H9 (cell line): ENCODE measurements at regions not wholly inside any gene's neighbourhood (a gene's known extent, or its start where the extent isn't known, plus 50 kb on each side); places are given as distances from the start of the nearest gene placed in this dataset.

ENCODE experiments used
- DNase-seq: peaks from one replicate; pipeline ENCODE4 v3.0.0-alpha.2; 2017
- H2AFZ ChIP-seq: one replicate; pipeline ENCODE4 v1.6.1; 2013; ENCODE audit warnings: mild to moderate bottlenecking, low read length, control low read depth, moderate library complexity
- H2AK5ac ChIP-seq: 2 replicates; pipeline ENCODE4 v1.6.1; 2013; ENCODE audit warnings: low read length, control low read depth, mixed read lengths; ENCODE audit not compliant: insufficient read length
- H2BK120ac ChIP-seq: one replicate; pipeline ENCODE4 v1.6.1; 2013; ENCODE audit warnings: low read depth, mild to moderate bottlenecking, low read length, control low read depth, inconsistent platforms; ENCODE audit not compliant: poor library complexity, severe bottlenecking
- H2BK12ac ChIP-seq: 2 replicates; pipeline ENCODE4 v1.6.1; 2013; ENCODE audit warnings: low read length, control low read depth, mixed read lengths, low read depth; ENCODE audit not compliant: insufficient read length
- H2BK15ac ChIP-seq: 2 replicates; pipeline ENCODE4 v1.6.1; 2013; ENCODE audit warnings: low read depth, low read length, control low read depth
- H2BK20ac ChIP-seq: one replicate; pipeline ENCODE4 v1.6.1; 2013; ENCODE audit warnings: low read depth, mild to moderate bottlenecking, low read length, control low read depth, inconsistent platforms; ENCODE audit not compliant: poor library complexity, severe bottlenecking
- H2BK5ac ChIP-seq: 2 replicates; pipeline ENCODE4 v1.6.1; 2013; ENCODE audit warnings: low read length, control low read depth, mixed read lengths; ENCODE audit not compliant: insufficient read length
- H3K14ac ChIP-seq: 2 replicates; pipeline ENCODE4 v1.6.1; 2013; ENCODE audit warnings: low read length, control low read depth; ENCODE audit not compliant: insufficient read depth
- H3K18ac ChIP-seq: 2 replicates; pipeline ENCODE4 v1.6.1; 2013; ENCODE audit warnings: low read depth, mild to moderate bottlenecking, mixed read lengths, low read length, control low read depth; ENCODE audit not compliant: insufficient read length
- H3K23ac ChIP-seq: 2 replicates; pipeline ENCODE4 v1.6.1; 2013; ENCODE audit warnings: low read length, control low read depth, mixed read lengths, low read depth; ENCODE audit not compliant: insufficient read length
- H3K23me2 ChIP-seq: 2 replicates; pipeline ENCODE4 v1.6.1; 2013; ENCODE audit warnings: low read depth, mild to moderate bottlenecking, mixed read lengths, low read length, control low read depth; ENCODE audit not compliant: insufficient read length, poor library complexity, severe bottlenecking
- H3K27ac ChIP-seq: 2 replicates; pipeline ENCODE4 v1.5.1; 2013; ENCODE audit warnings: low read length, control low read depth, mixed read lengths, low read depth; ENCODE audit not compliant: insufficient read length
- H3K27me3 ChIP-seq: 2 replicates; pipeline ENCODE4 v1.6.1; 2013; ENCODE audit warnings: low read length, control low read depth, inconsistent platforms; ENCODE audit not compliant: insufficient read depth
- H3K4ac ChIP-seq: 2 replicates; pipeline ENCODE4 v1.6.1; 2013; ENCODE audit warnings: low read depth, mild to moderate bottlenecking, control low read depth, inconsistent platforms, low read length, moderate library complexity
- H3K4me1 ChIP-seq: 2 replicates; pipeline ENCODE4 v1.6.1; 2013; ENCODE audit warnings: low read length, control low read depth, inconsistent platforms; ENCODE audit not compliant: insufficient read depth
- H3K4me2 ChIP-seq: 2 replicates; pipeline ENCODE4 v1.6.1; 2013; ENCODE audit warnings: low read length, control low read depth, mixed read lengths; ENCODE audit not compliant: insufficient read length, insufficient read depth
- H3K56ac ChIP-seq: 2 replicates; pipeline ENCODE4 v1.6.1; 2013; ENCODE audit warnings: low read depth, mild to moderate bottlenecking, mixed read lengths, low read length, control low read depth; ENCODE audit not compliant: insufficient read length
- H3K79me1 ChIP-seq: 2 replicates; pipeline ENCODE4 v1.6.1; 2013; ENCODE audit warnings: low read depth, mild to moderate bottlenecking, moderate library complexity, low read length, control low read depth, inconsistent platforms; ENCODE audit not compliant: insufficient read depth, poor library complexity, severe bottlenecking
- H3K79me2 ChIP-seq: 2 replicates; pipeline ENCODE4 v1.6.1; 2013; ENCODE audit warnings: low read length, control low read depth, inconsistent platforms; ENCODE audit not compliant: insufficient read depth
- H3K9ac ChIP-seq: 2 replicates; pipeline ENCODE4 v1.6.1; 2013; ENCODE audit warnings: low read length, control low read depth, mixed read lengths; ENCODE audit not compliant: insufficient read length; ENCODE audit errors: extremely low read depth
- H3K9me3 ChIP-seq: one replicate; pipeline ENCODE4 v1.6.1; 2013; ENCODE audit warnings: low read depth, low read length, inconsistent platforms; ENCODE audit not compliant: control insufficient read depth
- H3T11ph ChIP-seq: one replicate; pipeline ENCODE4 v1.6.1; 2013; ENCODE audit warnings: mild to moderate bottlenecking, low read length, control low read depth, inconsistent platforms
- H4K20me1 ChIP-seq: one replicate; pipeline ENCODE4 v1.6.1; 2013; ENCODE audit not compliant: control insufficient read depth, insufficient read length, insufficient read depth
- H4K5ac ChIP-seq: 2 replicates; pipeline ENCODE4 v1.6.1; 2013; ENCODE audit warnings: low read depth, mild to moderate bottlenecking, mixed read lengths, low read length, control low read depth; ENCODE audit not compliant: insufficient read length
- H4K8ac ChIP-seq: replicated peaks from 2 replicates; pipeline ENCODE4 v1.6.1; 2013; ENCODE audit warnings: low read length, control low read depth, mixed read lengths, low read depth; ENCODE audit not compliant: insufficient read length
- H4K91ac ChIP-seq: 2 replicates; pipeline ENCODE4 v1.6.1; 2013; ENCODE audit warnings: low read depth, mild to moderate bottlenecking, moderate library complexity, mixed read lengths, low read length, control low read depth; ENCODE audit not compliant: insufficient read length
- H3K27ac Mint-ChIP-seq, 3 experiments: 2 replicates in 2 of 3; 3 replicates in 1 of 3; pipeline ENCODE4 v1.8.0; 2020 to 2021; ENCODE audit warnings: mixed read lengths in 3 of 3, mild to moderate bottlenecking in 1 of 3, moderate library complexity in 1 of 3
- H3K27me3 Mint-ChIP-seq: 2 replicates; pipeline ENCODE4 v1.8.0; 2021; ENCODE audit warnings: low read depth, mild to moderate bottlenecking, moderate library complexity, mixed read lengths
- H3K36me3 Mint-ChIP-seq, 3 experiments: 2 replicates in 2 of 3; 3 replicates in 1 of 3; pipeline ENCODE4 v1.8.0; 2020 to 2021; ENCODE audit warnings: low read depth in 3 of 3, mixed read lengths in 3 of 3; ENCODE audit not compliant: insufficient read depth in 1 of 3
- H3K4me1 Mint-ChIP-seq, 2 experiments: 2 replicates each; pipeline ENCODE4 v1.8.0; 2020; ENCODE audit warnings: mixed read lengths in 2 of 2
- H3K4me3 Mint-ChIP-seq, 2 experiments: 2 replicates in 1 of 2; 3 replicates in 1 of 2; pipeline ENCODE4 v1.8.0; 2020 to 2021; ENCODE audit warnings: mild to moderate bottlenecking in 2 of 2, mixed read lengths in 2 of 2, moderate library complexity in 1 of 2
- H3K9me3 Mint-ChIP-seq, 2 experiments: 2 replicates in 1 of 2; 3 replicates in 1 of 2; pipeline ENCODE4 v1.8.0; 2020; ENCODE audit warnings: mild to moderate bottlenecking in 2 of 2, mixed read lengths in 2 of 2, moderate library complexity in 1 of 2
- WGBS: extraction: QIAGEN DNeasy Blood & Tissue Kit; methylation state at CpG from one replicate; pipeline ENCODE4 v1.1.7; 2013; ENCODE audit warnings: missing lambda C conversion rate, low lambda C conversion rate, mixed read lengths; ENCODE audit not compliant: insufficient read length; ENCODE audit errors: extremely low coverage; 5-methylcytosine and 5-hydroxymethylcytosine counted together
- TF ChIP-seq, protein P1 (sequence below): fragments of 200-600 bp; sonication (generic); conservative IDR thresholded peaks from 3 replicates; pipeline ENCODE4 v1.8.0; 2021; ENCODE audit warnings: antibody characterized with exemption, mild to moderate bottlenecking

DNA sequence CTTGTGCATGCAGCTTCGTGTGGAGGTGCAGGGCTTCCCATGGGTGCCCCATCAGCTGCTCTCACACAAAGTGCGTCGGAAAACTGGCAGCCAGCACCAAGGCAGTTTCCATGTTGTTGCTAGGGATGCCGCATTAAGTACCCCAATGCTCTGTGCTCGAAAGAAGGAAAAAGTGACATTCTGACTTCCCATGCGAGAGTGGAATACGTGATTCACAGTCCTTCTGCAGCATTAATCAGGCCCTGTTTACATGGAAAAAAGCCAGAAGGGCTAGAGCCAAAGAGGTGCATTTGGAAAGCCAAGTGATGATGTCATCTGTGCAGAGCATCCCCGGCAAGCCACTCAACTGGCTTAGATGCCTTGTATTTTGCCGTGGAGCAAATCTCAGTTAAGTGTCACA is 258.3 kb downstream of the GATA3 start:
- no peak overlapping the region for H3K27ac Mint-ChIP-seq
- Histone ChIP-seq H3K14ac (no peak overlapping the region), H2BK120ac (no peak overlapping the region), H4K91ac (no peak overlapping the region), H2AK5ac (no peak overlapping the region), H2BK15ac (no peak overlapping the region), H3K4me2 (no peak overlapping the region), H3K27ac (no peak overlapping the region), H4K5ac (no peak overlapping the region), H3K9ac (no peak overlapping the region), H4K20me1 (no peaks in the 10 kb centered on the region), H2BK12ac (no peak overlapping the region), H3K79me2 (no peaks in the 10 kb centered on the region), H3K4ac (no peak overlapping the region), H2BK20ac (no peak overlapping the region), H3K56ac (no peak overlapping the region), H3K9me3 (no peaks in the 10 kb centered on the region), H3K23me2 (no peaks in the 10 kb centered on the region), H3K27me3 (no peaks in the 10 kb centered on the region), H3K79me1 (no peaks in the 10 kb centered on the region), H2AFZ (no peak overlapping the region), H3K23ac (no peak overlapping the region), H3K18ac (no peak overlapping the region), H2BK5ac (no peak overlapping the region), H3T11ph (no peak overlapping the region), H3K4me1 (no peaks in the 10 kb centered on the region), H4K8ac (no peak overlapping the region)
- no peaks in the 10 kb centered on the region for H3K9me3 Mint-ChIP-seq
- H3K4me3 Mint-ChIP-seq: no peak overlapping the region
- TF ChIP-seq, protein P1, sequence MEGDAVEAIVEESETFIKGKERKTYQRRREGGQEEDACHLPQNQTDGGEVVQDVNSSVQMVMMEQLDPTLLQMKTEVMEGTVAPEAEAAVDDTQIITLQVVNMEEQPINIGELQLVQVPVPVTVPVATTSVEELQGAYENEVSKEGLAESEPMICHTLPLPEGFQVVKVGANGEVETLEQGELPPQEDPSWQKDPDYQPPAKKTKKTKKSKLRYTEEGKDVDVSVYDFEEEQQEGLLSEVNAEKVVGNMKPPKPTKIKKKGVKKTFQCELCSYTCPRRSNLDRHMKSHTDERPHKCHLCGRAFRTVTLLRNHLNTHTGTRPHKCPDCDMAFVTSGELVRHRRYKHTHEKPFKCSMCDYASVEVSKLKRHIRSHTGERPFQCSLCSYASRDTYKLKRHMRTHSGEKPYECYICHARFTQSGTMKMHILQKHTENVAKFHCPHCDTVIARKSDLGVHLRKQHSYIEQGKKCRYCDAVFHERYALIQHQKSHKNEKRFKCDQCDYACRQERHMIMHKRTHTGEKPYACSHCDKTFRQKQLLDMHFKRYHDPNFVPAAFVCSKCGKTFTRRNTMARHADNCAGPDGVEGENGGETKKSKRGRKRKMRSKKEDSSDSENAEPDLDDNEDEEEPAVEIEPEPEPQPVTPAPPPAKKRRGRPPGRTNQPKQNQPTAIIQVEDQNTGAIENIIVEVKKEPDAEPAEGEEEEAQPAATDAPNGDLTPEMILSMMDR: no peak
- WGBS: no CpG with 5 or more reads among the region's 9 CpGs
- H3K36me3 Mint-ChIP-seq: no peaks in the 10 kb centered on the region
- peaks cover 10% of the 10 kb centered on the region for H3K27me3 Mint-ChIP-seq
- no peak for DNase-seq
- H3K4me1 Mint-ChIP-seq: peaks cover 0 to 5% of the 10 kb centered on the region in 2 experiments; a peak in 3 of 4 replicates
